ENCODE measurements at regions not wholly inside any gene's neighbourhood (a gene's known extent, or its start where the extent isn't known, plus 50 kb on each side); places are given as distances from the start of the nearest gene placed in this dataset.

DNA sequence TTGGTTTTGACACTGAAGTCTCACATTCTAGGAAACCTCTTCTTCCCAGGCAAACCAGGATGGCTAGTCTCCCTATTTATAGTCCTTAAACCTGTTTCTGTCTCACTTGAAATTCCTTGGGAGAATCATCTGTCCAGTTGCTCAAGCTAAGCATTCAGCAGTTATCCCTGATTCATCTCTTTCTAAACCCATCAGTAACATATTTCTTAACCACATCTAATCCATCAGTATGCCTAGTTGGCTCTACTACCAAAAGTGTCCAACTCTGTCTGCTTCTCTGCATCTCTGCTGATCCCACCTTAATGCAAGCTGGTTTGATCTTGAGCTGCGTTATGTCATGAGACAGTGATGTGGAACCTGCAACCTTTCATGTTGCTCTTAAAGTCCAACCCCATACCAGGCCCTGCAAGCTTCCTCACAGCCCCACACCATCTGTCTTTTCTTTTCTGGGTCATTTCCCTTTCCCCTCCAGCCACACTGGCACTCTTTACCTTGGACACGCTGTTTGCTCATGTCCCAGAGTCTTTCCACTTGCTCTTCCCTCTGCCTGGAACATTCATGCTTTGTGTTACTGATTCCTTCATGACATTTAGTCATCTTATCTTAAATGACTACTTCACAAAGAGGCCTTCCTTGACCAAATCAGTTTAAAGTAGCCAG, 380.8 kb upstream of the RGS6 start:
- no peak for DNase-seq (ENCODE audit: low read depth, low spot score)
- no peaks in the 10 kb centered on the region for H3K27me3 ChIP-seq (ENCODE audit: insufficient read depth, insufficient read length)

DNA sequence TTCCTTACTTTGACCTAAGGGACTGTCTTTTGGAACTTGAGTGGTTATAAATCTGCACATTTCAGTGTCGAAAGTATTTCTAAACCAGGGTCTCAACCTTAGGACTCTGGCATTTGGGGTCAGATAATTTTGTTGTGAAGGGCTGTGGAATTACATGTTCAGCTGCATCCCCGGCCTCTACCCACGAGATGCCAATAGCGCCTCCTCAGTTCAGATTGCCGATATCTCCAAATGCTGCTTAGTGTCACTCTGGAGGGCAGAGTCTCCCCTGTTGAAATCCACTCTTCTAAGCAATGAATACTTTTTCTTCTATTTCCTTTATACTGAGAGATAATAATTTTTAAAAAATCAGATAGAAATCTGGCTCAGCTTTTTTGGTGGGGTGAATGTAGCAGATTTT, 379.4 kb upstream of the RGS6 start:
- no peak for DNase-seq (ENCODE audit: low read depth, low spot score)
- H3K4me3 ChIP-seq (ENCODE audit: insufficient read length, low read depth), result no peak overlapping the region
- no peak for TF ChIP-seq YY1 (IDR thresholded peaks at IDR 0.05; ENCODE audit: insufficient read depth, insufficient read length)
- TF ChIP-seq SUZ12 (IDR thresholded peaks at IDR 0.05; ENCODE audit: extremely low read depth, insufficient read depth, insufficient read length), result no peak
- no peak for TF ChIP-seq ZNF274 (IDR thresholded peaks at IDR 0.05; ENCODE audit: low read depth, low read length)
- no peaks in the 10 kb centered on the region for H3K27me3 ChIP-seq (ENCODE audit: insufficient read depth, insufficient read length)
- no peak overlapping the region for H3K9ac ChIP-seq (ENCODE audit: insufficient read length, low read depth)
- no peaks in the 10 kb centered on the region for H3K36me3 ChIP-seq (ENCODE audit: insufficient read depth, insufficient read length, low read length)
- no peaks in the 10 kb centered on the region for H3K4me1 ChIP-seq (ENCODE audit: insufficient read depth, insufficient read length)
- no peaks in the 10 kb centered on the region for H3K9me3 ChIP-seq (ENCODE audit: insufficient read depth, low read length)

More for the DNA sequence above, 380.8 kb upstream of the RGS6 start:
- no peak overlapping the region for H3K9ac ChIP-seq (ENCODE audit: insufficient read length, low read depth)
- no peak overlapping the region for H3K4me3 ChIP-seq (ENCODE audit: insufficient read length, low read depth)
- no peaks in the 10 kb centered on the region for H3K4me1 ChIP-seq (ENCODE audit: insufficient read depth, insufficient read length)
- TF ChIP-seq YY1 (IDR thresholded peaks at IDR 0.05; ENCODE audit: insufficient read depth, insufficient read length), result no peak
- no peak for TF ChIP-seq SUZ12 (IDR thresholded peaks at IDR 0.05; ENCODE audit: extremely low read depth, insufficient read depth, insufficient read length)
- TF ChIP-seq ZNF274 (IDR thresholded peaks at IDR 0.05; ENCODE audit: low read depth, low read length), result no peak
- no peaks in the 10 kb centered on the region for H3K36me3 ChIP-seq (ENCODE audit: insufficient read depth, insufficient read length, low read length)
- no peaks in the 10 kb centered on the region for H3K9me3 ChIP-seq (ENCODE audit: insufficient read depth, low read length)

DNA sequence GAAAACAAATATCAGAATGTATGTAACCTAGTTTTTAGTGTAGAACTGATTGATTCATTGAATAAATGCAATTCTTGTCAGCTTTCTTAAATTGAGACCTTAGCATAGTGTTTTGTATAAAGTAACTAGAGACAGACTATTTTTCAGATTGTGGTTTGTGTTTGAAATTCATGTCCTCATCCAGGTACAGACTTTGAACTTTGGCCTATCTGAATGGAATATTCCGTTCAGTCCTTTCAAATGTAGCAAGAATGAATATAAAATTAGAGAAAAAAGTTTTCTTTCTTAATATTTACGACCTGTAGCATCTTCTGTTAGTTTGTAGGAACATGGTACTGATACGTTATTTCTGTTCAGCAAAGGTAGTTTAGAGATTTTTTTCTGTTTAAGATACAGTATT, 378.4 kb upstream of the RGS6 start:
- H3K4me3 ChIP-seq (ENCODE audit: insufficient read length, low read depth), result no peak overlapping the region
- H3K9ac ChIP-seq (ENCODE audit: insufficient read length, low read depth), result no peak overlapping the region
- no peaks in the 10 kb centered on the region for H3K9me3 ChIP-seq (ENCODE audit: insufficient read depth, low read length)
- H3K4me1 ChIP-seq (ENCODE audit: insufficient read depth, insufficient read length), result no peaks in the 10 kb centered on the region
- H3K27me3 ChIP-seq (ENCODE audit: insufficient read depth, insufficient read length), result no peaks in the 10 kb centered on the region
- no peak for TF ChIP-seq ZNF274 (IDR thresholded peaks at IDR 0.05; ENCODE audit: low read depth, low read length)
- TF ChIP-seq SUZ12 (IDR thresholded peaks at IDR 0.05; ENCODE audit: extremely low read depth, insufficient read depth, insufficient read length), result no peak
- TF ChIP-seq YY1 (IDR thresholded peaks at IDR 0.05; ENCODE audit: insufficient read depth, insufficient read length), result no peak
- no peak for DNase-seq (ENCODE audit: low read depth, low spot score)
- no peaks in the 10 kb centered on the region for H3K36me3 ChIP-seq (ENCODE audit: insufficient read depth, insufficient read length, low read length)

DNA sequence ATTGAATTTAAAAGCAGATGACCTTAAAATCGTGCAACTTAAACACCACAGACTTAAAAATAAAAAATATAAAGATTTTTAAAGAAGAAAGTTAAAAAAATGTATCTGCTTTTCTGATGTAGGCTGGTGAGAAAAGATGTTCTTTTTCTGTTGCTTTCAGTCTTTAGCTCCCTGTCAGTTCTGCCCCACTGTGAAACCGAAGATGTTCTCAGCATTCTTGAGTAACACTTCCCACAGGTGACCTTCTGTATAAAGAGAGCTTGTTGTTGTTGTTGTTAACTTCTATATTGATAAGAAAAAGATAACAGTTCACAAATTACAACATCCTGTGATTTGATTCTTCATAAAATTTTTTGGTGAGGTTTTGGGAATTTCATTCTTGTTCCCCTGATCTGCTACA, 377.9 kb upstream of the RGS6 start:
- Histone ChIP-seq H3K9me3 (ENCODE audit: insufficient read depth, low read length) (no peaks in the 10 kb centered on the region), H3K36me3 (ENCODE audit: insufficient read depth, insufficient read length, low read length) (no peaks in the 10 kb centered on the region), H3K4me1 (ENCODE audit: insufficient read depth, insufficient read length) (no peaks in the 10 kb centered on the region), H3K27me3 (ENCODE audit: insufficient read depth, insufficient read length) (no peaks in the 10 kb centered on the region), H3K9ac (ENCODE audit: insufficient read length, low read depth) (no peak overlapping the region), H3K4me3 (ENCODE audit: insufficient read length, low read depth) (no peak overlapping the region)
- TF ChIP-seq SUZ12 (IDR thresholded peaks at IDR 0.05; ENCODE audit: extremely low read depth, insufficient read depth, insufficient read length), result no peak
- no peak for TF ChIP-seq YY1 (IDR thresholded peaks at IDR 0.05; ENCODE audit: insufficient read depth, insufficient read length)
- TF ChIP-seq ZNF274 (IDR thresholded peaks at IDR 0.05; ENCODE audit: low read depth, low read length), result no peak
- no peak for DNase-seq (ENCODE audit: low read depth, low spot score)

DNA sequence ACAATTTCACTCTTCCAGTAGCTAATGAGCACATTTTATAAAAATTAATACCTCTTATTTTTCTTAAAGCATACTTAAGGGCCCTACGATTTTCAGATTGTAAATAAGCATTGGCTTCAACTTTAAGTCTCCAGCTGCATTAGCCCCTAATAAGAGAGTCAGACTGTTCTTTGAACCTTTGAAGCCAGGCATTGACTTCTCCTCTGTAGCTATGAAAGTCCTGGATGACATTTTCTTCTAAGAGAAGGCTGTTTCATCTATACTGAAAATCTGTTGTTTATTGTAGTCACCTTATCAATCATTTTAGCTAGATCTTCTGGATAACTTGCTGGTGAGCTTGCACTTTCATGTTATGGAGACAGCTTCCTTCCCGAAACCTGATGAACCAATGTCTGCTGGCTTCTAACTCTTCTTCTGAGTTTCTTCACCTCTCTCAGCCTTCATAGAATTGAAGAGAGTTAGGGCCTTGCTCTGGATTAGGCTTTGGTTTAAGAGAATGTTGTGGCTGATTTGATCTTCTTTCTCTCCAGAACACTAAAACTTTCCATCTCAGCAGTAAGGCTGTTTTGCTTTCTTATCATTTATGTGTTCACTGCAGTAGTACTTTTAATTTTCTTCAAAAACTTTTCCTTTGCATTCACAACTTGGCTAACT, 377.1 kb upstream of the RGS6 start:
- no peaks in the 10 kb centered on the region for H3K27me3 ChIP-seq (ENCODE audit: insufficient read depth, insufficient read length)
- TF ChIP-seq YY1 (IDR thresholded peaks at IDR 0.05; ENCODE audit: insufficient read depth, insufficient read length), result no peak
- no peak for TF ChIP-seq SUZ12 (IDR thresholded peaks at IDR 0.05; ENCODE audit: extremely low read depth, insufficient read depth, insufficient read length)
- no peak for TF ChIP-seq ZNF274 (IDR thresholded peaks at IDR 0.05; ENCODE audit: low read depth, low read length)
- H3K36me3 ChIP-seq (ENCODE audit: insufficient read depth, insufficient read length, low read length), result no peaks in the 10 kb centered on the region
- no peak overlapping the region for H3K9ac ChIP-seq (ENCODE audit: insufficient read length, low read depth)
- H3K4me1 ChIP-seq (ENCODE audit: insufficient read depth, insufficient read length), result no peaks in the 10 kb centered on the region
- H3K4me3 ChIP-seq (ENCODE audit: insufficient read length, low read depth), result no peak overlapping the region
- H3K9me3 ChIP-seq (ENCODE audit: insufficient read depth, low read length), result no peaks in the 10 kb centered on the region
- no peak for DNase-seq (ENCODE audit: low read depth, low spot score)

DNA sequence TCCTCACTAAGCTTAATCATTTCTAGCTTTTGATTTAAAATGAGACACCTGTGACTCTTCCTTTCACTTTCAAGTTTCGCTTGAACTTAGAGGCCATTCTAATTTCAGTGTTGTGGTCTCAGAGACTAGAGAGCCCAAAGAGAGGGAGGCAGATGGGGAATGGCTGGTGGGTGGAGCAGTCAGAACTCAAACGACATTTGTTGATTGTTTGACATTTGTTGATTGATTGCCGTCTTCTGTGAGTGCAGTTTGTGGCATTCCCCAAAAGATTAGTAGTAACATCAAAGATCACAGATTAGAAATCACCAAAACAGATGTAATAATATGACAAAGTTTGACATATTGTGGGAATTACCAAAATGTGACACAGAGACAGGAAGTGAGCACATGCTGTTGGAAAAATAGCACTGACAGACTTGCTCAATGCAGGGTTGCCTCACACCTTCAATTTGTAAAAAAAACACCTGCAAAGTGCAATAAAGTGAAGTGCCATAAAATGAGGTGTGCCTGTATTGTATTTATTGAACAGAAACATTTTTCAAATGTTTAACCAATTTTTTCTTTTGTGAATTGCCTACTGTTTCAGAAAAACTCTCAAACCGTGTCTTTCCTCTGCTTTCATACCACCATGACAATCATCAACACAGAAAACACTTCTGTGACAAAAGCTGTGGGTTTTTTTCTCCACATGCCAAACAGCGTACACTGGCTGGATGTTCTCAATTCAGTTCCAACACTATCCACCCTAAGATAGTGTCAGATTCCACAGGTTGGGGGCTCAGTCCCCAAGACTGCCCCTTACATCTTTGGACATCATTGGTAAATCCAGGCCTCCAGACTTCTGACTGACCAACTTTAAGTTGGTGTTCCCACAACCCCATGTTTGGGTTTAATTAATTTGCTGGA, 376.3 kb upstream of the RGS6 start:
- Histone ChIP-seq H3K9ac (ENCODE audit: insufficient read length, low read depth) (no peak overlapping the region), H3K9me3 (ENCODE audit: insufficient read depth, low read length) (no peaks in the 10 kb centered on the region), H3K36me3 (ENCODE audit: insufficient read depth, insufficient read length, low read length) (no peaks in the 10 kb centered on the region), H3K4me3 (ENCODE audit: insufficient read length, low read depth) (no peak overlapping the region), H3K4me1 (ENCODE audit: insufficient read depth, insufficient read length) (no peaks in the 10 kb centered on the region), H3K27me3 (ENCODE audit: insufficient read depth, insufficient read length) (no peaks in the 10 kb centered on the region)
- TF ChIP-seq YY1 (IDR thresholded peaks at IDR 0.05; ENCODE audit: insufficient read depth, insufficient read length) (no peak), ZNF274 (IDR thresholded peaks at IDR 0.05; ENCODE audit: low read depth, low read length) (no peak), SUZ12 (IDR thresholded peaks at IDR 0.05; ENCODE audit: extremely low read depth, insufficient read depth, insufficient read length) (no peak)
- DNase-seq (ENCODE audit: low read depth, low spot score), result no peak

DNA sequence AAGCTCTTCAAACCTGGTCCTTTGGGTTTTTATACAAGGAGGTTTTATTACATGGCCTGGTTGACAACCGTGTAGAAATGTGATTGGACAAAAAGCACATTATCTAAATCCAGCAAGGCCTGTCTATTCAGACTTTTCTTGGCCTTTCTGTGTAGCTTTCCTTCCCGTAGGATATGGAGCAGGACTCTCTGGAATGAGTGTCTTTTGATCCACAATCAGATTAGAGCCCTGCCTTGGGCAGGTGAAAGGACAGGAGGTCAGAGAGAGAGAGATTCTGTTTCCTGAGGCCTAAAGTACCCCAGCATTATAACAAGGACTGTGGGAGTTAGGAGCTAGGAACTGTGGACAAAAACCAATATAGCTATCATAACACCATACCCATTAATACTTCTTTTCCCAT, 375.5 kb upstream of the RGS6 start:
- no peaks in the 10 kb centered on the region for H3K9me3 ChIP-seq (ENCODE audit: insufficient read depth, low read length)
- no peak for DNase-seq (ENCODE audit: low read depth, low spot score)
- no peak overlapping the region for H3K4me3 ChIP-seq (ENCODE audit: insufficient read length, low read depth)
- H3K36me3 ChIP-seq (ENCODE audit: insufficient read depth, insufficient read length, low read length), result no peaks in the 10 kb centered on the region
- no peaks in the 10 kb centered on the region for H3K4me1 ChIP-seq (ENCODE audit: insufficient read depth, insufficient read length)
- H3K9ac ChIP-seq (ENCODE audit: insufficient read length, low read depth), result no peak overlapping the region
- no peak for TF ChIP-seq SUZ12 (IDR thresholded peaks at IDR 0.05; ENCODE audit: extremely low read depth, insufficient read depth, insufficient read length)
- no peak for TF ChIP-seq ZNF274 (IDR thresholded peaks at IDR 0.05; ENCODE audit: low read depth, low read length)
- TF ChIP-seq YY1 (IDR thresholded peaks at IDR 0.05; ENCODE audit: insufficient read depth, insufficient read length), result no peak
- no peaks in the 10 kb centered on the region for H3K27me3 ChIP-seq (ENCODE audit: insufficient read depth, insufficient read length)
